ENCODE measurements at regions not wholly inside any gene's neighbourhood (a gene's known extent, or its start where the extent isn't known, plus 50 kb on each side); places are given as distances from the start of the nearest gene placed in this dataset.
"Not testable (repeated sequence)": the region's sequence is repeated elsewhere in the genome, so short reads cannot be mapped to it uniquely, and the experiment has no call there.

GRCh38 chrX:139475432-139475831 is 55.1 kb upstream of the F9 start:
- DNase-seq (ENCODE audit: low read depth): no peak

GRCh38 chrX:139461945-139462344 is 68.6 kb upstream of the F9 start:
- DNase-seq (ENCODE audit: low read depth): not testable (repeated sequence)

- DNase-seq (ENCODE audit: low read depth): no peak
These were observed 75.8 kb upstream of the F9 start for GRCh38 chrX:139454743-139455142.

GRCh38 chrX:139448996-139449395 is 81.5 kb upstream of the F9 start:
- peak; percentile 18 for DNase-seq (ENCODE audit: low read depth)

GRCh38 chrX:139446832-139447231 is 83.7 kb upstream of the F9 start:
- DNase-seq (ENCODE audit: low read depth): no peak

GRCh38 chrX:139429913-139430312 is 100.6 kb upstream of the F9 start:
- DNase-seq (ENCODE audit: low read depth): peak; percentile 47

- DNase-seq (ENCODE audit: low read depth): no peak
These were observed 107.4 kb upstream of the F9 start for GRCh38 chrX:139423186-139423585.

- not testable (repeated sequence) for DNase-seq (ENCODE audit: low read depth)
These were observed 132.3 kb upstream of the F9 start for GRCh38 chrX:139398258-139398657.

- DNase-seq (ENCODE audit: low read depth): no peak
These were observed 142.3 kb upstream of the F9 start for GRCh38 chrX:139388254-139388653.

GRCh38 chrX:139382529-139382928 is 148.0 kb upstream of the F9 start:
- no peak for DNase-seq (ENCODE audit: low read depth)

- DNase-seq (ENCODE audit: low read depth): not testable (repeated sequence)
These were observed 154.0 kb upstream of the F9 start for GRCh38 chrX:139376547-139376946.

GRCh38 chrX:139360356-139360755 is 170.2 kb upstream of the F9 start:
- DNase-seq (ENCODE audit: low read depth): no peak

GRCh38 chrX:139342594-139342991 is 187.9 kb upstream of the F9 start:
- DNase-seq (ENCODE audit: low read depth): peak; percentile 0

- not testable (repeated sequence) for DNase-seq (ENCODE audit: low read depth)
These were observed 188.5 kb upstream of the F9 start for GRCh38 chrX:139341855-139342593.

GRCh38 chrX:139332441-139332840 is 198.1 kb upstream of the F9 start:
- no peak for DNase-seq (ENCODE audit: low read depth)

- DNase-seq (ENCODE audit: low read depth): no peak
These were observed 203.2 kb upstream of the F9 start for GRCh38 chrX:139327355-139327754.

GRCh38 chrX:139324756-139325155 is 205.8 kb upstream of the F9 start:
- DNase-seq (ENCODE audit: low read depth): no peak

GRCh38 chrX:139320661-139321354 is 209.7 kb upstream of the F9 start:
- not testable (repeated sequence) for DNase-seq (ENCODE audit: low read depth)

- not testable (repeated sequence) for DNase-seq (ENCODE audit: low read depth)
These were observed 223.9 kb upstream of the F9 start for GRCh38 chrX:139306675-139307074.

- DNase-seq (ENCODE audit: low read depth): peak; percentile 21
These were observed 226.1 kb upstream of the F9 start for GRCh38 chrX:139304471-139304870.

- DNase-seq (ENCODE audit: low read depth): no peak
These were observed 231.2 kb upstream of the F9 start for GRCh38 chrX:139299309-139299708.

- DNase-seq (ENCODE audit: low read depth): no peak
These were observed 232.1 kb upstream of the F9 start for GRCh38 chrX:139298437-139298836.

GRCh38 chrX:139297638-139298037 is 232.9 kb upstream of the F9 start:
- DNase-seq (ENCODE audit: low read depth): no peak

Data from renal cortical epithelial cell (primary cell).